ENCODE measurements at regions not wholly inside any gene's neighbourhood (a gene's known extent, or its start where the extent isn't known, plus 50 kb on each side); places are given as distances from the start of the nearest gene placed in this dataset.

DNA sequence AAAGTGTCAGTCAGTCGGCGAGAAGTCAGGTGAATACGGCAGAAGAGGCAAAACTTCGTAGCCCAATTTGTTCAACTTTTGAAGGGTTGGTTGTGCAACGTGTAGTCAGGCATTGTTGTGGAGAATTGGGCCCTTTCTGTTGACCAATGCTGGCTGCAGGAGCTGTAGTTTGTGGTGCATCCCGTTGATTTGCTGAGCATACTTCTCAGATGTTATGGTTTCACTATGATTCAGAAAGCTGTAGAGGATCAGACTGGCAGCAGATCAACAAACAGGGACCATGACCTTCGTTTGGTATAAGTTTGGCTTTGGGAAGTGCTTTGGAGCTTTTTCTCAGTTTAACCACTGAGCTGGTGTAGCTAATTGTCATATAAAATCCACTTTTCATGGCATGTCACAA, 190.2 kb upstream of the ADAMTS5 start (continued):
- no peak for TF ChIP-seq POLR2AphosphoS5 (IDR thresholded peaks at IDR 0.05; ENCODE audit: low read depth)
- TF ChIP-seq NANOG (IDR thresholded peaks at IDR 0.05; ENCODE audit: borderline replicate concordance), result no peak
- no peak for TF ChIP-seq ZNF114 (CRISPR knock-in tag; IDR thresholded peaks at IDR 0.05)
- TF ChIP-seq REST (IDR thresholded peaks at IDR 0.05; ENCODE audit: unreplicated experiment), result no peak
- TF ChIP-seq CTCF (conservative IDR thresholded peaks at IDR 0.05; ENCODE audit: low read depth in 2 of 2), result no peak
- TF ChIP-seq EZH2phosphoT487 (IDR thresholded peaks at IDR 0.05; ENCODE audit: unreplicated experiment), result no peak
- TF ChIP-seq EZH2 (IDR thresholded peaks at IDR 0.05; ENCODE audit: low read depth, unreplicated experiment), result no peak
- no peak for TF ChIP-seq CREB1 (CRISPR knock-in tag; IDR thresholded peaks at IDR 0.05; ENCODE audit: low read depth)

GRCh38 chr21:27156666-27157065, 189.8 kb upstream of the ADAMTS5 start:
- no peak overlapping the region for H3K27ac Mint-ChIP-seq
- H3K4me3 Mint-ChIP-seq, result no peak overlapping the region
- no peaks in the 10 kb centered on the region for H3K27me3 Mint-ChIP-seq (ENCODE audit: insufficient read depth, low read depth, poor library complexity)
- Histone ChIP-seq H4K20me1 (replicated peaks; ENCODE audit: insufficient read depth) (no peaks in the 10 kb centered on the region), H3K4me3 (no peak overlapping the region), H3K9me2 (ENCODE audit: insufficient read depth) (peaks cover 5% of the 10 kb centered on the region; the same call in 1 of the 2 replicates), H3K79me2 (replicated peaks; ENCODE audit: insufficient read depth) (no peaks in the 10 kb centered on the region), H3K36me3 (ENCODE audit: insufficient read depth) (no peaks in the 10 kb centered on the region), H2AFZ (no peak overlapping the region), H3K4me2 (no peak overlapping the region), H3K4me1 (ENCODE audit: insufficient read depth) (no peaks in the 10 kb centered on the region), H3K27me3 (ENCODE audit: insufficient read depth) (no peaks in the 10 kb centered on the region), H3K27ac (ENCODE audit: low read depth) (no peak overlapping the region), H3F3A (replicated peaks; ENCODE audit: low read depth) (no peaks in the 10 kb centered on the region)
- H3K4me1 Mint-ChIP-seq, result no peaks in the 10 kb centered on the region
- H3K9me3 Mint-ChIP-seq, result no peaks in the 10 kb centered on the region
- DNase-seq (ENCODE audit: low spot score) (no peak), ATAC-seq (no peak)
- no peaks in the 10 kb centered on the region for H3K36me3 Mint-ChIP-seq (ENCODE audit: low read depth)
- TF ChIP-seq STAT1 (IDR thresholded peaks at IDR 0.05; ENCODE audit: unreplicated experiment), result no peak
- no peak for TF ChIP-seq ZNF331 (CRISPR knock-in tag; IDR thresholded peaks at IDR 0.05; ENCODE audit: low read depth)
- no peak for TF ChIP-seq EZH2phosphoT487 (IDR thresholded peaks at IDR 0.05; ENCODE audit: unreplicated experiment)
- TF ChIP-seq REST (IDR thresholded peaks at IDR 0.05; ENCODE audit: unreplicated experiment), result no peak
- no peak for TF ChIP-seq EZH2 (IDR thresholded peaks at IDR 0.05; ENCODE audit: low read depth, unreplicated experiment)
- no peak for TF ChIP-seq CTCF (conservative IDR thresholded peaks at IDR 0.05; ENCODE audit: low read depth in 2 of 2)
- TF ChIP-seq JUNB (IDR thresholded peaks at IDR 0.05; ENCODE audit: unreplicated experiment), result no peak
- no peak for TF ChIP-seq NANOG (IDR thresholded peaks at IDR 0.05; ENCODE audit: borderline replicate concordance)
- no peak for TF ChIP-seq POLR2AphosphoS5 (IDR thresholded peaks at IDR 0.05; ENCODE audit: low read depth)
- TF ChIP-seq CREB1 (CRISPR knock-in tag; IDR thresholded peaks at IDR 0.05; ENCODE audit: low read depth), result no peak

Measured in GM23338 (cell line).